Fibroblast of skin of right biceps (primary cell): ENCODE measurements at regions not wholly inside any gene's neighbourhood (a gene's known extent, or its start where the extent isn't known, plus 50 kb on each side); places are given as distances from the start of the nearest gene placed in this dataset.

Experiments
- DNase-seq: peaks from one replicate; pipeline ENCODE4 v3.0.0-alpha.2; 2013

DNA sequence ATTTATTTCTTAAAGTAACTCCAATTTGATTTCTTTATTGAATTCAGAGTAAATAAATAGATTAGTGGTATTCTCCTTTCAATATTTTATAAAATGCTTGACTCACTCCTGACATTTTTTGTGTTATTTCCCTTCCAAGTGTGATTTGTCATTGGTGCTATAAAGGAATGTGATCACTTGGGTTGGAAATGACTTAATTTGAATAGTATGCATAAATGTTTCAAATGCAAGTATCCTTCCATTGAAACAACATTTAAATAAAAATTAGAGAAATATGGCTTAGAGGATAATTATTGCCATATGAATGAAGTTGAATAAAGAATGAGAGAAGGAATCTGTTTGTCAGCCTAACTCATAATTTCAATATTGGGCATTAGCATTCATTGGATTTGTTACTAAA, 182.7 kb downstream of the PABPC4L start:
- peak; percentile 68 for DNase-seq

DNA sequence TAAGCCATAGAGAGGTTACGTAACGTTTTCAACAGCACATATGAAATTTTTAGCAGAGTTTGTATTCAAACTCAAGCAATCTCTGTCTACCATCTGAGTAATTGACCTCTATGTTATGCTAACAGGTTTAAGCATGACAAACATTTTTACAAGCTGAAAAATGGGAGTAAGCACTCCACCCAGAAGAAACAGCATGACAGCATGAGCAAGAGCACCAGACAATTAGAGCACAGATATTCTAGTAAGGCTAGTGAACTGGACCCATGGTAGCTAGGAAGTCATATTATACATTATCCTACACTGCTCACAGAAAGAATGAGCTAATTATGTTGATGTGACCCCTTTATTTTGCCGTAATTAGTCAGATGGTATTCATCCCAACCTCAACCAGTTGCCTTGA, 200.5 kb downstream of the PABPC4L start:
- no peak for DNase-seq

DNA sequence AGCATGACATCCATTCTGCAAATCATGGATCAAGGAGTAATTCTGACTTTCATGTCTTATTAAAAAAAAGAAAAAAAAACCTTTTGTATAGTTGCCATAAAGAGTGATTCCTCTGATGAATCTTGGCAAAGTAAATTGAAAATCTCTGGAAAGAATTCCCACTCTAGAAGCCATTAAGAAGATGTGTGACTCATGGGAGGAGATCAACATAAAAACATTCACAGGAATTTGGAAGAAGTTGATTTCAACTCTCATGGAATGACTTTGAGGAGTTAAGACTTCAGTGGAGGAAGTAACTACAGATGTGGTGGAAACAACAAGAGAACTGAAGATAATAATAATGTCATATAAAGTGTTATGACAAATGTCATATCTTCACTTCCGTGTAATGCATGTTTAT, 204.2 kb downstream of the PABPC4L start:
- peak; percentile 74 for DNase-seq

DNA sequence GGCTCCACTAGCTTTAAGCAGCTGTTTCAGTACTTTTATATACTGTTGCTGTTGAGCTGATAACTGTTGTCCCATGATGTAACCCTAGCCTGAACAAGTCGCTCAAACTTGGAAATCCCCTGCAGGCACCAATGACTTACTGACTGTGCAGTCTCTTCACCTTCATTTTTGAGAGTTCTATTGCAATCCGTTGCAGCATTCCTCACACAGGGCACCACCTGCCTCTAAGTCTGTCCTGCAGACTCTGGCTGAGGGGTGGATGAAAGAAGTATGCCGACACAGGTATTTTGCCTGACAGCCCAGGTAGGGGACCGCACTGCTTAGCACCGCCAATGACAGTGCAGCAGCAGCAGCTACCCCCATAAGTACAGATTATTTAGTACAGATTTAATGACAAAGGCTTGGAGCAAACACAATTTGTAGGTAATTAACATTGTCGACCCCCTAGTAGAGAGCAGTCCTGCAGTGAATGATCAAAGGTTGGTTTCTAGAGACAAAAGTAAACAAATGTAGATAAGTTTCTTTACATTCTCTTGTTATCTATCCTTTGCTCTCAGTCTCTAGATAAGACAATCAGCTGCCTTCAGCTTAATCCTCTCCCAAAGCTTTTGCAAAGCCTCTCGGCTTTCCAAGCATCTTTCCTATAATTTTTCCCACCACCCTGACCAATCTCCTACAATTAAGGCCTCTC, 205.0 kb downstream of the PABPC4L start:
- no peak for DNase-seq

DNA sequence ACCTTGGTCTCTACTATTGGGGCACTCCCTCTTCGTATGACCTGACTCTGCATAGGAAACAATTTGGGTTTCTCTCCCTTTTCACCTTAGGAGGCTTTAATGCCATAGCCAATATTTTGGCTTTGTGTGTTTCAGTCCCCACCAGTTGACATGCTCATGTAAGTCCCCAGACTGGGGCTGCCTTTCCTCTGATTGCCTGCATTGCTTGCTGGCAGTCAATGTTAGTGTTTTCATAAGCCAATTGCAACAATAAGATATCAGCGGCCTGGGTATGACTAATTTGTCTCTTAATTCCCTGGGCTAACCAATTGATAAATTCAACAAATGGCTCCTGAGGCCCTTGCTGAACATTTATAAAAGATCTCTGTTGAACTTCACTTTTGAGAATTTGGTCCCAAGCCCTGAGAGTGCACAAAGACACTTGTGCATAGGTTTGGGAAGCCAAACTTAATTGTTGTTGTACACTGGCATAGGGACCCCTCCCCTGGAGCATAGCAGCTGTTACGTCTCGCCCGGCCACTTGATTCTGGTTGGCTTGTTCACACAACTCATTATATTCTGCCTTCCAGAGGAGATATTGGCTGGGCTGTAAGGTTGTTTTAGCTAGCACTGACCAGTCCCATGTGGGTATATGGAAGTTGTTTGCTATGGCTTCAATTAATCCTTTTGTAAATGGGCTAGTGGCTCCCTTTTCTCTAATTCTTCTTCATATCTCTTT, 206.2 kb downstream of the PABPC4L start:
- no peak for DNase-seq

DNA sequence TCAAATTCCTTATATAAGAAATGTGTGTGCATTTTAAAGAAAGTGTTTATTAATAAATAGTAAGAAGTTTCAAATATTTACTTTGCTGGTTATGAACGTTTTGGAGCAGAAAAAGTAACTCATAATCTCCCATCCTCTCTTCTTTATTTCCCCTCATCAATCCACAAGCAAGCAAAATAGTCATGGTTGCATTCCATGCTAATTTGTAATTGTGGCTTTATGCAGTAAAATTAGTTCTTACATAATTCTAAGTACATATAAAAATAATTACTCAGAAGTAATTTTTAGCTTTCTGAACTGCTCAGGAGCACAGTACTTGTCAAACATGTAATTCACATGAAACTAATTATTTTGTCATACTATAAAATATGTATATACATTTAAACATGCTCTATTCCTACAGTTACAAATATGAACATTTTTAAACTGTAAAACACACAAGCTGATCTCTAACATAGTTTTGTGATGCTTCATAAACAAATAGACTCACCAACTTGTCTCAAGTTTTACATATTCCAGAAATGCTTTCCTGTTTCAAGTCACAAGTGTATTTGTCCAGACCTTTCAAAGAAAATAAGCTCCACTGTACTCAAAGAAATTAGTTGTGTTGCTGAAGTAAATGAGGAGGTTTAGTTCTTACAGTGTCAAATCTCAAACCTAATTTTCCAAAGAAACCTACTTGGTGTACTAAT, 218.9 kb downstream of the PABPC4L start:
- peak; percentile 62 for DNase-seq

DNA sequence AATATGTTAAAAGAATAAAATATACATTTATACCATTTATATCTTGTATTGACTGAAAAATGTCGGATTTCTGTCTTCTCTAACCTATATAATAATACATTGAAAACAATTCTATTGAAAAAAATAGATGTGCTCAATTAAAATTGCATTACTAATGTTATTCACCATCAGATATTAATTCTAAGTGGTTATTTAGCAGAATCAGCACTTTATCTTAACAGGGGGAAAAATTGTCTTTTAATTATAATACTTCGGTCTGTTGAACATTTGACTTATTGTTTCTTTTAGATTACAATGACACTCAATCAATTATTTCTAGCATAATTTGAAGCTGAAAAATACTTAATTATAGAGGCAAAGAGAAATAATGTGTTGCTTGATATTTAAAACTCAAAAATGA, 220.3 kb downstream of the PABPC4L start:
- no peak for DNase-seq

DNA sequence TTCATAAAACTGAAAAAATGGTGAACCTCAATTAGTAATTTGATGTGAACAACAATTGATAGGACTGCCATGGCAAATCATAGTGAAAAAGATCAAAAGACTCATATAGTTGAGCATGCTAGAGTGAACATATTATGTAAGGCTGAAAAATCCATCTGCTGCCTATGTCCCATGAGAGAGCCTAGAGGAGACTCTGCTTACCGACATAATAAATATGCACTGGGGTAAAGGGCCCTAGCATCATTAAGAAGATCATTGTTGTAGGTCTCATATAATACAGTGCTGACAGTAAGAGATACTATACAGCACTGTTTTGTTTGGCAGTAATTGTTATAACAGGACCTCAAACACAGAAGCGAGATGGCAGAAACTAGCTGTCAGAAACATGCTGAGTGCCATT, 229.0 kb downstream of the PABPC4L start:
- DNase-seq, result no peak

DNA sequence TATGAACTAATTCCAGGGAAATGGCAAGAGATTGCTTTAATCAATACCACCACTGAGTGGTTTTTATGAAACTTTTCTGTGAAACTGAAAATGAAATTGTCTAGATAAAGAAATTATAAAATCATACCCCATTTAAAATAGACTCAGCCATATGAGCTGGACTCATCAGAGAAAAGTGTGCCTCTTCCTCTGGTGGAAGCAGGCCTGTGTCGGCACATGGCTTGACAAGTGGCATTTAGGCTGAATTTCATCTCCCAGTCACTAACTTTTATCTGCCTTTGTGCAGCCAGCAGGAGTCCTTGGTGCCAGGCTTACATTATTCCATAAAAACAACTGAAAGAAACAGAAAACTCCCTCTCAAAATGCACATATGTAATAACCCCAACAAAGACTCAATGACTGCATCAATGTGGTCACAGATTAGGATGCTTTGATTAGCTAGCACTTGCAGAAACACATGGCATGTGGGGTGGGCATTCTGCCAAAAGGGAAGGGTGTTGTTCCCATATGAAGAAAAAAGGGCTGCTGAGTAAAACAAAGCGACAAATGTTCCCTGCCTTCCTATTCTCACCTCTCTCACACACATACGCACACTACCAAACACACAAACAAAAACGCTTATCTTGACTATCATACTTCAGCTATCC, 232.3 kb downstream of the PABPC4L start:
- DNase-seq, result peak; percentile 67

DNA sequence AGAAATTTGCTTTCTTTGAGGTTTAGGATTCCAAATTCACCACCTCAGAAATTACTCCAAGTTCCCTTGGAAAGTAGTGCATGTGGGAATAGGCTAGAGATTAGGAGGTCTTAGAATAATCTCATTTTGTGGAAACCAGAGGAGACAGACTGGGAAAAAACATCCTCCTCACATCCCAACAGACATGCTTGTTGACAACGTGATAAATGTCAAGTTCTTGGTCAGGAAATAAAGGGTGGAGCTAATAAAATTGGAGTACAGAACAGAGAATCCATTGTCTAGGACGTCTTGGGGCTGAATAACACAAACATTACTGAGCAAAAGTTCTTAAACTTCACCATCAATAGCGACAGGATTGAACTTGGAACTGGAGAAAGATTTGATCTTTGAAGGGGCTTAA, 233.4 kb downstream of the PABPC4L start:
- DNase-seq, result no peak

DNA sequence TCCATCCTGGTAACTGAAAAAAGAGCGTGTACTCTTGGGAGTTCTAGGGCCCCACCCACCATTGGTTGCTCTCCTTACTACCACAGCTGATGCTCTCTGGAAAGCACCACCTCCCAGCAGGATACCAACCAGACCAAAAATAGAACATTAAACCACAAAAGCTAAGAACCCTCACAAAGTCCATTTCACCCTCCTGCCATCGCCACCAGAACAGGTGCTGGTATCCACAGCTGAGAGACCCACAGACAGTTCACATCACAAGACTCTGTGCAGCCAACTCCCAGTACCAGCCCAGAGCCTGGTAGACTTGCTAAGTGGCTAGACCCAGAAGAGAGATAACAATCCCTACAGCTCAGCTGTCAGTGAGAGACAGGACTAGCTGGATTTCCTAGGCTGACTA, 240.6 kb downstream of the PABPC4L start:
- no peak for DNase-seq

DNA sequence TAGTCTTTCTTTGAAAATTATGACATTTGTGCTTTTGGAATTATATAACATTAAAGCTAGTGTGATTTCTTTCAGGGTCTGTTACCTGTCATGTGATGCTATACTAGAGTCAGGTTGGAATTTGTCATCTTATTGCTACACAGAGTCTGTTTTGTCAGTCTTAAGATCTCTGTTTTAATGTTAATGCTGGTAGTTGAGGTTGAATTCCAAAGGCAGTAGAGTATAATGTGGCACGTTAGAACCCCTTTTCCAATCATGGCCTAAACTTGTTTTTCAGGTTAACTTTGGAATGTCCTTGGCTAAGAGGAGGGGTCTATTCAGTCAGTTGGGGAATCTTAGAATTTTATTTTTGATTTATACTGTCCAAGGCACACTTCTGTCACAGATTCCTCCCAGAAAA, 258.5 kb downstream of the PABPC4L start:
- no peak for DNase-seq

DNA sequence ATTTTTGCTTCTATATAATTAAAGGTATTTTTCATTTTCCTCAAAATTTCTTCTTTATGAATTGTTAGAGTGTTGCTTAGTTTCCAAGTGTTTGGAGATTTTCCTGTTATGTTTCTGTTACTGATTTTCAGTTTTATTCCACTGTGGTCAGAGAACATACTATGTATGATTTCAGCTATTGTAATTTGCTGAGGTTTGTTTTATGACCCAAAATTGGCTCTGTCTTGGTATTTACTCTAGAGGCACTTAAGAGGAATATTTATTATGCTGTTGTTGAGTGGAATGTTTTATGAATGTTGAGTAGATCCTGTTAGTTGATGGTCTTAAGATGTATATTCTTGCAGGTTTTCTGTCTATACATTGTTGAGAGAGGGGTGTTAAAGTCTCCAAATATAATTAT, 263.5 kb downstream of the PABPC4L start:
- peak; percentile 1 for DNase-seq

DNA sequence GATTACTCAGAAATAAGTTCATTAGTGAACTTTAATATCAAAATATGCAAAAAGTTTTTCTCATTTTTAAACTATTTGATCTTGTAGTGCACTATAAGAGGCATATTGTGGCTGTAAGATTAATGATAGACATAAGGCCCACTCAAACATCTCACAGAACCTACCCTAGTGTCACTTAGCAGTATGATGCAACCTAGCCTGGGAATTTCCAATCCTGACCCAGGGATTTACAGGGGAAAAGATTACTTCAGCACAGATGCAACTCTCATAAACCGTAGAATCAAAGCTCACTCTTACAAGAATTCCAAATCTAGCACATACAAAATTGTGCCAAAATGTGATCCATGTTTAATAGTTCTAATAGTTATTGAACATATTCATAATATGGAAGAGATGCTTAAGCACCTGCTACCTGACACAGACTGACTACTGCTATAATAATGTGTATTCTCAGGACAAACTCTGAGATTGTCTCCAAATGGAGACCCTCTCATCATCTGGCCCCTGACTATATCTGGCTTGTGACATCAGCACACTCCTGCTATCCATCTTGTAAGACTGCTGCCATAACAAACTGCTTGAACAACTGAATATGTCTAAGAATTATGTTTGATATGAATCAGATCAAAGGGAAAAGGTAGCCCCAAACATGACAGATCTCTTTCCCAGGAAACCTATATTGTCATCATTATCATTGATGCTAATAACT, 271.9 kb downstream of the PABPC4L start:
- DNase-seq, result peak; percentile 8

DNA sequence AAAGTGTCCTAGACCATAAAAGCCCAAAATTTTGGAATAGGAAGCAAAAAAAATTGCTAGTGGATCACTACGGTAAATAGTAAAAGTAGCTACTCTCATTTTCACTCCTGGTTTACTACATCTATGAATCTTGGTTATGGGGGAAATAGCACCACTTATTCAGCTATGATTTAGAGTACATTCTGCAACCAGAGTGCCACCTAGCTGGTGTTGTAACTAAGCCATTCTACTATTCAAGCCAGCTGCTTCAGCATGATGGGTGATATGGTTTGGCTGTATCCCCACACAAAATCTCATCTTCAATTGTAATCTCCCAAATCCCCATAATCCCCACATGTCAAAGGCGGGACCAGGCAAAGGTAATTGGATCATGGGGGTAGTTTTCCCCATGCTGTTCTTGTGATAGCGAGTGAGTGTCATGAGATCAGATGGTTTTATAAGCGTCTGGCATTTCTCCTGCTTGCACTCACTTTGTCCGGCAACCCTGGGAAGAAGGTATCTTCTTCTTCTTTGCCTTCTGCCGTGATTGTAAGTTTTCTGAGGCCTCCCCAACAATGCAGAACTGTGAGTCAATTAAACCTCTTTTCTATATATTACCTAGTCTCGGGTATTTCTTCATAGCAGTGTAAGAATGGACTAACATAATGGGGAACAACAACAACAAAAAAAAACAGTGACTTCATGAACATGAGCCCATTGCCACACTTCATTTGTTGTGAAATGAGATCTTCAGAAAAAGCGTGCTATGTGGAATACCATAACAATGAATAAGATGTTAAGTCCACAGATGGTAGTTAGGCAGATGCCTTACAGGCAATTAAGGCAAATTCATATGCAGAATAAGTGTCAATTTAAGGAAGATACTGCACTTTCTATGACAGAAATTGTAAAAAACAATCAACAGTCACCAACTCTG, 280.1 kb downstream of the PABPC4L start:
- peak; percentile 6 for DNase-seq

DNA sequence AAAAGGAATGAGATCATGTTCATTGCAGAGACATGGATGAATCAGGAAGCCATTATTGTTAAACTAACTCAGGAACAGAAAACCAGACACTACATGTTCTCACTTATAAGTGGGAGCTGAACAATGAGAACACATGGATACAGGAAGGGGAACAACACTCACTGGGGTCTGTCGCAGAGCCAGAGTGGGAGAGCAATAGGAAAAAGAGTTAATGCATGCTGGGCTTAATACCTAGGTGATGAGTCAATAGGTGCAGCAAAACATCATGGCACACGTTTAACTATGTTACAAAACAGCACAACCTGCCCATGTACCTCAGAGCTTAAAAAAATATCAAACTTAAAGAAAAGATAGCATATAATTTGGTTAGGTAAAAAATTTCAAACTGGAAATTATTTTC, 281.4 kb downstream of the PABPC4L start:
- DNase-seq, result no peak

DNA sequence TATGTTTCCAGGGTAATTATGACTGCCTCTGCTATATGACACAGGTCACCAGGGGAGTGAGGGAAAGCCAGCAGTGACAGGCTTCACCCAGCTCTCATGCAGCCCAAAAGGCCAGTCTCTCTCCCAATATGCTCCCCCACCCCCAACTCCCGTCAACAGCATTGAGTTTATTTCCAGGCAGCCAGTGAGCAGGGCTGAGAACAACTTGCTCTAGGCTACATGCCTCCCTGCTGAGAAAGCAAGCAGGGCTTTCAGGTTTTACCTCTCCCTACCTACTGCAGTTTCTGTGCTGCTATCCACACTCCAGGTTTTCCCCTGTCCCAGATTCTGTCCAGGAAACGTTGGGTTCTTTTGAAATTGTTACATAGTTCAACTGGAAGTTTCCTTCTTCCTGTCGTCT, 291.4 kb downstream of the PABPC4L start:
- no peak for DNase-seq

DNA sequence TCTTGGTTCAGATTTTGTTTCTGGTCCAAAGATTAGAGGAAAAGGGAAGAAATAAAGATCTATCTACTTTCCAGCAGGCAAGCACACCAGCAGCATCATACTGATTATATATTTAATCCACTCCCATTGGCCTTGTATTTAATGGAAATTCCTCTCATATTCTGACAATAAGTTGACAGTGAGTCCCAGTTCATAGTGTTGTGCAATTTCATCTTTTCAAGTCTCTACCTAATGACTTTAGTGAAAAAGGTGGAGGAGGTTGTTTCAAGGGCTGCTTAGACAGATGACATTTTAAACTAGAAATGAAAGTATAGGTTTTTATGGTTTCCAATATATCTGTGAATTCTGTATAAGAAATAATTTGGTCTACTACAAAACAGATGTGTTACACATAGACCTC, 298.6 kb downstream of the PABPC4L start:
- no peak for DNase-seq

DNA sequence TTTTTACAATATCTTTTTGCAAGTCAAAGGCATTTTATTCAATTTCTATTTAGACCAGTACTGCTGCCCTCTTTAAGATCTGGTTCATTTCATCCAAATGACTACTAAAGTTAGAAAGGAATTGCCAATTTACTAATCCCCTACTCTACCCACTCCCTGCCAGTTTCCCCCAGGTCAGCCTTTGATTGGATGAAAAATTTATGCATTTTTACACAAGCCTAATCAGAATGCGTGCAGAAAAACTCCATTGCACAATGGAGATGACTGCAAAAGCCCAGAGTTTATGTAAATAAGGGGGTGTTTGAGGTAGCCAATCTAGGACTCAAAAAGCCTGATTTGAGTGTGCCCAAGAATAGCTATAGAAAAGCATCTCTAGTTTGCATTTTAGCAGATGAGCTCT, 310.6 kb downstream of the PABPC4L start:
- DNase-seq, result no peak

DNA sequence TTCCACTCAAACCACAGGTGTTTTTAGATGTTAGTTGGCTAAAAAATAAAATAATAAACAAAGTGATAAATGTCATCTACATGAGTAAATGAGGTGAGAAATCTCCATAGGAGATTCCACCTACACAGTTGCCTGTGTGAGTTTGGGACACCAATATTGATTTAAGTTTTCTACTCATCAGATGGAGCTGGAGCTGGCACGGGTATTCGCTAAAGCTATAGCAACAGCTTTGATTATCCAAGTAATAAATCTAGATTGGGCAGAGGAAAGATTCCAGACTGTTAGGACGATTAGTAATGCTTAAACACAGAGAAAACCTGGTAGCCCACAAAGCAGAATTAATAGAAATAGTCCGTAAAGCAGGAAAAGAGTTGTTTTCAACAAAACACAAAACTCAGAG, 313.9 kb downstream of the PABPC4L start:
- DNase-seq, result no peak

DNA sequence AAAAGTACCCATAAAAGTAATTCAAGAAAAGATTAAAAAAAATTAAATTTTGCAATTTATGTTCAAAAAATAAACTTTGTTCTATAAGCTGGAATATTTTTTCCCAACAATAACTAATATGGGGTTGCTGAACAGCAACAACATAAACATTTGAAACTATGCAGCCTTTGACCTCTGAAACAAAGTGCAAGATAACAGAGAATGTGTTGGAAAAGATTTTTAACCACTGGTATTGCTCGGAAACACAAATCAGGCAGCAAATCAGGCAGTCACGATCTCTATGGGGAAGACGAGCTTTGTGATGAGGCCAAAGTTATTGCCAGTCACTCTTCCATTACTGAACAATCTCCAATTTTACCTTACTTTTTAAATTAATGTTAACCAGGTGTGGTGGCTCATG, 332.1 kb downstream of the PABPC4L start:
- no peak for DNase-seq

DNA sequence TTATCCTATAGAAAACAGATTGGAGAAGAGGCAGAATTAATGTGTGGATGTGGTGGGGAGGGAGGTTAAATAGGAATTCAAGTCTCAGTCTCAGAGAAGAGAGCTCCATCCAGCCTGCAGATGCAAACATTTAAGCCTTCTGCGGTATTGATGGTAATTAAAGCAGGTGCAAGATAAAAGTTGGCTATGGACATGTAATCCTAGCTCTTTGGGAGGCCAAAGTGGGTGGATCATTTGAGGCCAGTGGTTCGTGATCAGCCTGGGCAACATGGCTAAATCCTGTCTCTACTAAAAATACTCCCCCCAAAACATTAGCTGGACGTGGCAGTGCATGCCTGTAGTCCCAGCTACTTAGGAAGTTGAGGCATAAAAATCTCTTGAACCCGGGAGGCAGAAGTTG, 332.7 kb downstream of the PABPC4L start:
- no peak for DNase-seq
